Omental fat pad (tissue), 3 donors: ENCODE measurements at regions not wholly inside any gene's neighbourhood (a gene's known extent, or its start where the extent isn't known, plus 50 kb on each side); places are given as distances from the start of the nearest gene placed in this dataset.

Experiments used
- ATAC-seq: fragments of 150-250 bp; one replicate; pipeline ENCODE4 v1.9.1; 2016; ENCODE audit warnings: mild to moderate bottlenecking, moderate library complexity; ENCODE audit not compliant: low FRiP score
- DNase-seq: peaks from one replicate; pipeline ENCODE4 v3.0.0-alpha.2; 2019; ENCODE audit warnings: low spot score
- TF ChIP-seq, protein P1 (sequence below), 3 donors: fragments of 450-650 bp; IDR thresholded peaks; one replicate each; pipeline ENCODE4 v1.5.1; 2016 to 2017; ENCODE audit warnings: antibody characterized with exemption in 3 of 3, mild to moderate bottlenecking in 3 of 3, moderate library complexity in 2 of 3

DNA sequence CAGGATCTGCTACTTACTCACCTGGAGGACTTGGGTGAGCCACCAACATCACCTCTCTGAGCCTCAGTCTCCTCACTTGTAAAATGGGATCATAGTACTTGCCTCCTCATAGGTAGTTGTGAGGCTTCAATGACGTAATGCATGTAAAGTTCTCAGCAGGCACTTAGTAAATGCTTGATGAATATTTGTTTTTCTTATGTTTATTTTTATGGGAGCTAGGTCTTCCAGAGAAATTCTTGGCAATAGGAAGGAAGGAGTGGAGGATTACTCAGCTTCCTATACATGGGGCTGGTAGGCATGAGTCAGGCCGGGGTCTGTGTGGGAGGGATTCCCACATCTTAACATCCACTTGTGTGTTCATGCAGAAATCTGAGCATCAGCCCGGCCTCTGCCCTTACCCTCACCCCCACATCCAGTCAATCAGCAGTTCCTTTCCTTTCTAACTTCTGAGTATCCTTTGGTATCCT lies 95.4 kb upstream of the USP24 start:
- ATAC-seq (peak; percentile 66), DNase-seq (no peak)
- TF ChIP-seq, protein P1, sequence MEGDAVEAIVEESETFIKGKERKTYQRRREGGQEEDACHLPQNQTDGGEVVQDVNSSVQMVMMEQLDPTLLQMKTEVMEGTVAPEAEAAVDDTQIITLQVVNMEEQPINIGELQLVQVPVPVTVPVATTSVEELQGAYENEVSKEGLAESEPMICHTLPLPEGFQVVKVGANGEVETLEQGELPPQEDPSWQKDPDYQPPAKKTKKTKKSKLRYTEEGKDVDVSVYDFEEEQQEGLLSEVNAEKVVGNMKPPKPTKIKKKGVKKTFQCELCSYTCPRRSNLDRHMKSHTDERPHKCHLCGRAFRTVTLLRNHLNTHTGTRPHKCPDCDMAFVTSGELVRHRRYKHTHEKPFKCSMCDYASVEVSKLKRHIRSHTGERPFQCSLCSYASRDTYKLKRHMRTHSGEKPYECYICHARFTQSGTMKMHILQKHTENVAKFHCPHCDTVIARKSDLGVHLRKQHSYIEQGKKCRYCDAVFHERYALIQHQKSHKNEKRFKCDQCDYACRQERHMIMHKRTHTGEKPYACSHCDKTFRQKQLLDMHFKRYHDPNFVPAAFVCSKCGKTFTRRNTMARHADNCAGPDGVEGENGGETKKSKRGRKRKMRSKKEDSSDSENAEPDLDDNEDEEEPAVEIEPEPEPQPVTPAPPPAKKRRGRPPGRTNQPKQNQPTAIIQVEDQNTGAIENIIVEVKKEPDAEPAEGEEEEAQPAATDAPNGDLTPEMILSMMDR (IDR thresholded peaks at IDR 0.05) = no peak

DNA sequence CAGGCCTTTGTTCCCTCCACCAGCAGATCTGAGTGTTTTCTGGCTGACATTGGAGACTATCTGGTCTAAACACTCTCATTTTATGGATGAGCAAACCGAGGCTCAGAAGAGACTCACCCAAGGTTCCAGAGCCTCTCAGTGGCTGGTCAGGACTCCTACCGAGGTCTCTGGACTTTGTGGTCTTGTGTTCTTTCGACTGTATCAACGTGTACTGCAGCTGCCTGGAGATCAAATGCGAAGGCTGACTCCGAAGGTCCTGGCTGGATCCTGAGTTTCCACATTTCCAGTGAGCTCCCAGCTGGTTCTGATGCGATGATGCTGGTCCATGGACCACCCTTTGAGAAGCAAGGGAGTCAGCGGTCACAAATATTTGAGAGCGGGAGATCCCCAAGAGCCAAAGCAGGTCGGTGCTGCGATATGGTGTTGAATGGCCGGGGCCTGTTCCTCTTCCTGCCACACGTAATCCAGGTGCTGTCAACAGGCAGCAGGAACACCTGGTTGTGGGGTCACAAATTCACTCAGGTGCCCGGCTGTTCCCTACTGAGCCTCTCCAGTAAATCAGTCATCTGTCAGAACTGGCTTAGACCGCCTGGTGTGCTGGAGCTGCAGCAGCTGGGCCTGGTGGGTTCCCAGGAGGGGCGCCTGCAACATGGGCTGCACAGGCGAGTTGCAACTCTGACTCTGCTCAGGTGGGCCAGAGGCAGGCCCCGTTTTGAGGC lies 94.8 kb upstream of the USP24 start:
- ATAC-seq (peak; percentile 15), DNase-seq (no peak)
- TF ChIP-seq, protein P1 (IDR thresholded peaks at IDR 0.05) = no peak

DNA sequence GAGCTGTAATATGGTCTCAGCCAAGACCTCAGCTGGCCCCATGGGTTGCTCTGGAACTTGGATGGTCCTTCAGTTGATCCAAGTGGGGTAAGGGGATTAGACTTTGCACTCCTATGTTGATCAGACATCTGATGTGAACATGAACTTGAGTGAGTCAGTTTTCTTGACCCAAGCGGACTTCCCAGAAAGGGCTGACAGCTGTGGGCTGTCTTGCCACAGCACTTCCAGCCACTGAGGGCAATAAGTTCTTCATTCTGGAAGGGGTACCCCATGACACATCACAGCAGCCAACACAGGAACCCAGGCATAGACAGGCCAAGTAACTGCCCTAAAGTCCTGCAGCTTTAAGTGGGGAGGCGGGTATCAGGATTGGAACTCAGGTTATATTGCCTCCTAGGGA lies 93.9 kb upstream of the USP24 start:
- no peak for DNase-seq
- TF ChIP-seq, protein P1 (IDR thresholded peaks at IDR 0.05) = no peak
- no peak for ATAC-seq

DNA sequence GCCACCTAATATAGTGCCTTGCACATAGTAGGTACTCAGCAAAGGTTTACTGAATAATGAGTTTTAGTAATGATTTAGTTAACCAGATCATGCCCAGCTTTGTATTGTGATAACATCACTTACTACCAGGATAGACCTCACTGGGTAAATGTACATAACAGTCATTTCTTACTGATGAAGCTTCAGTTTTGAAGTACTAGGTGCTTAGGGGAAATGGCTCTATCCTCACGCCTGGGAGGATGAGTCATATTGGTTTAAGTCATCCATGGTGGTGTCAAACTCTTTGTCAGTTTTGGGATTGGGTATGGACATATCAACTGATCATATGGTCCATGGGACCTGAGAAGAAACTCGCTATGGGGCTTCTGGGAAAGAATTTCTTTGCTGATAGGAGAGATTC lies 90.6 kb upstream of the USP24 start:
- ATAC-seq (no peak), DNase-seq (no peak)
- TF ChIP-seq, protein P1 (IDR thresholded peaks at IDR 0.05) = no peak

DNA sequence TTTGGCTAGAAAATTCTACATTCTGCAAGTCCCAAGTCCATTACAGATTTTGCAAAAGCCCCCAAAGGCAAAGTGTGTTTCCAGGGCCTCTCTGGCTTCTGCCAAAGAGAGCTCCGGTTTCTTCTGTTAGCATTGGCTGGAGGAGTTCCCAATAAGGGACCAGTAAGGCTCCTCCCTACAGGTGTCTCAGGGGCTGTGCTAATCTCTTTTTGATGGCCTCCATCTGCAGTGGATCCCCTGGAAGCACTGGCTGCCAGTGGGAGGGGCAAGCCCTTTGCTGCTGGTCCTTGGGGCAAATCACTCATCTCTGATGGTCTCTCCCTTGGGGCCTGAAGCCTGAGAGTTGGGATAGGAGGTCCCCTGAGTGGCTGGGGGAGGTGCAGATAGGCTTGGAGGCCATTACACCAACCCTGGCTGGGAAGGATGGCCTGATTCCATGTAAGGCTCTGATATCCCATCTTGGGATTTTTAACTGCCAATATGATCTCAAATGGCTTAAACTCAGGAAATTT lies 89.1 kb upstream of the USP24 start:
- TF ChIP-seq, protein P1 (IDR thresholded peaks at IDR 0.05) = no peak
- no peak for ATAC-seq
- no peak for DNase-seq

DNA sequence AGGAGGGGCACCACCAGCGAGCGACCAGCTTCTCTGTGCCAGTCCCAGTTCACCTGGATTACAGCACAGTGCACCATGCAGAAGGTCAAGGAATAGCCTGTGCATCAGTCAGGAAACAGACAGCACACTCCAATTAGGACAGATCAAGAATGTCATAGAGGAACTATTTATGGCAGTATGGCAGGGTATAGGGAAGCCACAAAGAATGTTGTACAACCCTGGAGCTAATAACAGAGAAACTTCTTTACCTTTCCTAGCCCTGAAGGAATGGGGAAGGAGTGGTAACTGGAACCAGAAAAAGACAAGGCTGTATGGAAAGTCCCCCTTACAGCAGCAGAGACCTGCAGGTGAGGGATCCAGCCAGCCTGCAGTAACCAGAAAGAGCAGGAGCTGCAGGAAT lies 87.8 kb upstream of the USP24 start:
- DNase-seq (no peak), ATAC-seq (no peak)
- TF ChIP-seq, protein P1 (IDR thresholded peaks at IDR 0.05) = no peak

DNA sequence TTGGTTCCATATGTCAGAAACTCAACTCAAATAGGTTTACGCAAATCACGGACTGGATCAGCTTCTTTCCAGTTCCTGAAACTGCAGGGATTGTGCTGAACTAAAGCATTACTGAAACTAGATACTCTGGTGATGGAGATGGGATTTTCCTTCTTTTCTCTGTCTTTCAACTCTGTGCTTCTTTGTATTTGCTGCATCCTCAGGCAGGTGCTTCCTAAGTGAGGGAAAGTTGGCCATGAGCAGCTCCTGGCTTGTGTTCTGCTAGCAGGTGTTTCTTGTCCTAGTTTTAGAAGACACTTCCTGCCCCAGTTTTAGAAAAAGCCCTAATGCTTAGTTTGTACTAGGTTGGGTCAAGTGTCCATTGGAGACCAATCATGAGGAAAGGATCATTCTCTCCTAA lies 86.7 kb upstream of the USP24 start:
- ATAC-seq = no peak
- no peak for DNase-seq
- TF ChIP-seq, protein P1 (IDR thresholded peaks at IDR 0.05) = no peak
